ENCODE measurements at regions not wholly inside any gene's neighbourhood (a gene's known extent, or its start where the extent isn't known, plus 50 kb on each side); places are given as distances from the start of the nearest gene placed in this dataset.
"Not testable (repeated sequence)": the region's sequence is repeated elsewhere in the genome, so short reads cannot be mapped to it uniquely, and the experiment has no call there.

DNA sequence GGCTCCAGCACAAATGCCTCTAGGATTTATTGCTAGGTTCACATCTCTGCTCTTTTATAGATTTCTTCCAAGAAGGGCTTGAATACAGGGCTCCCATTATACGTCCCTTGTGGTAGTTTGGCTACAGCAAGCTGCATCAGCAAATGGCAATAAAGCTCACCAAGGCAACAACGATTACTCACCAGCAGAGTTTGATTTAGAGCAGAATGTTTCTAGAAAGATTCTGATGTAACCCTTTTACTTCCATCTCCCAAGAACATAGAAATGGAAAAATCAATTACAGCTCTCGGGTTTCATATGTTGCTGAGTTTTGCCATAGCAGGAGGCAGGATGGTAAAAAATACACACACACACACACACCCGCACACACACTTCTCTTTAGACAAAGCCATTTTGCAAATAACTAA lies 124.2 kb upstream of the TNPO1 start:
- DNase-seq, result no peak

DNA sequence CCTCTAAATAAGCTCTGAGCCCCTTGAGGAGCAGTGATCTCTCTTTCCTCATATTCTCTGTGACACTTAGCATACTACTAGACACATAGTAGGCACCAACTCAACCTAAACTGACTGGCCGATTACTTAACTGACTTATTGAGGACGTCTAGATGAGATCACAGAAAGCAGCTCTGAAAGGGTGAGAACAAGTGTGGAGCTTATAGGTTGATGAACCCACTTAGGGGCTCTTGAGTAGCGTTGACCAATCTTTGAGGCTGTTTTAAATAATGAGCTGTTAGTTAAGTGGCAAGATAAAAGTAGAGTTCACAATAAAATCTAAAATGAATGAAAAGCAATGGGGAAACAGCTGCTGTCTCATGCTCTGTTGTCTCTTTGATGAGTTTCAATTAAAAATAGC lies 124.7 kb upstream of the TNPO1 start:
- no peak for DNase-seq

DNA sequence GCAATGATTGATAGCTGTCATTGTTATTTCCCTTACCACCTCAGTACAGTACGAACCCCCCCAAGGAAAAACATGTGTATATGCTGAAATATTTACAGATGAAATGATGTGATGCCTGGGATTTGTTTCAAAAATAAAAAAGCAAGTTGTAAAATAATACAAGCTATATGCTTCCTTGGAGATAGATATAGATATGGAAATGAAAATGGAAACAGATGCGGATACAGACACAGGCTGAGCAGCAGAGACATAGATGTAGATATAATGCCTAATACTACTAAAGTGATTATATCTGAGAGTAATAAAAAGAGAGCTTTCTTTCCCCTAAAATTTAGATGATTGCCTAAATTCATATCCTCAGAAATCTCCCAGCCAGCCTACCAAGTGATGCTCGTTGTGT lies 127.5 kb upstream of the TNPO1 start:
- no peak for DNase-seq

DNA sequence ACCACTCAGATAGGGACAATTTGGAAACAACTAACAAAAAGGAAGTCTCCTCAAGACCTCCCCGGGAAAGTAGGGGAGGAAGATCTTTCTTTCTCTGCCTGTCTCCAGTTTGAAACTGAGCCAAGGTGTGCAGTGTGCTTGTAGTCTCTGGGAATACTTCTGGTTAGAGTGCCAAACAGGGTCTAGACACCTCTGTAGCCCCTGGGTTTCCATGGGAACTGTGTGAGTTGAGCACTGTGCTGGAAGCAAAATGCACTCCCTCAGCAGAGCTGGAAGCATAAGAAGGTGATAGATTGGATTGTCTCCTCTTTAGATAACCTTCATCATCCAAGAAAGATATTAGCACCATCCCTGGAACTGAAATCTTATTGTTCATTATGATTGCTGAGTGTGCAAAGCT lies 129.2 kb upstream of the TNPO1 start:
- no peak for DNase-seq

DNA sequence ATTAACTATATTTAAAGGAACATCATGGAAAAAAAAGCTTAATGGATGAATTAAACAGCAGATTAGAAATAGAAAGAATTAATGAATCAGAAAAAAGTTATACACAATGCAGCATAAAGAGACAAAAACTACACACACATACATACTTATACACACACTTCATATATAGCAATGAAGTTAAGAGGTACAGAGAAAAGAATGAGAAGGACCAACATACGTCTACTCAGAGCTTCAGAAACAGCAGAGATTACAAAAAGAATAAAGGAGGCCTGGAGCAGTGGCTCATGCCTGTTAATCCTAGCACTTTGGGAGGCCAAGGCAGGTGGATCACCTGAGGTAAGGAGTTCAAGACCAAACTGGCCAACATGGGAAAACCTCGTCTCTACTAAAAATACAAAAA lies 133.9 kb upstream of the TNPO1 start:
- DNase-seq, result no peak

DNA sequence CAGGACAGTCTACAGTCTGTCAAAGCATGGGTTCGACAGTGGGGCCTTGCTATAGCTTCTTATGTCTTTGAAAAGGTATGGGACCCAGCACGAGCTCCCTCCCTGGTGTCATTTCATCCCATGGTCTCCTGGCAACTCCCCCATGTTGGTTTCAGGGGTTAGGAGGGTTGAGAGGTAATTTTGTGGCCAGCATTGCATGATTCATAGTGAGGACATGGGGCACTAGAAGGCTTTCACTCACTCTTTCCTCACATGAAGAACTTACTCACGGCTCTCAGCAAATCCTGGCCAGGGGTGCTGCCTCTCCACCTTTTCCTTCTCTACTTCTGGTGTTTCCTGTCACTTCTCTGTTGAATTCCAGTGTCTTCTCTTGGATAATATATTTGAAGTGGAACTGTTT lies 134.7 kb upstream of the TNPO1 start:
- no peak for DNase-seq

DNA sequence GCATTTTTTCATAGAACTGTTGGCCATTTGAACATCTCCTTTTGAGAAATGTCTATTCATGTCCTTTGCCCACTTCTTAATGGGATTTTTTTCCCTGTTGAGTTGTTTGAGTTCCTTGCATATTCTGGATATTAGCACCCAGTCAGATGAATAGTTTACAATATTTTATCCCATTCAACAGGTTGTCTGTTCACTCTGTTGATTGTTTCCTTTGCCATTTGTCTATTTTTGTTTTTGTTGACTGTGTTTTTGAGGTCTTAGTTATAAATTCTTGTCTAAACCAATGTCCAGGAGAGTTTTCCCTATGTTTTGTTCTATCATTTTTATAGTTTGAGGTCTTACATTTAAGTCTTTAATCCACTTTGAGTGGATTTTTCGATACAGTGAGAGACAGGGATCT lies 139.0 kb upstream of the TNPO1 start:
- DNase-seq, result no peak

DNA sequence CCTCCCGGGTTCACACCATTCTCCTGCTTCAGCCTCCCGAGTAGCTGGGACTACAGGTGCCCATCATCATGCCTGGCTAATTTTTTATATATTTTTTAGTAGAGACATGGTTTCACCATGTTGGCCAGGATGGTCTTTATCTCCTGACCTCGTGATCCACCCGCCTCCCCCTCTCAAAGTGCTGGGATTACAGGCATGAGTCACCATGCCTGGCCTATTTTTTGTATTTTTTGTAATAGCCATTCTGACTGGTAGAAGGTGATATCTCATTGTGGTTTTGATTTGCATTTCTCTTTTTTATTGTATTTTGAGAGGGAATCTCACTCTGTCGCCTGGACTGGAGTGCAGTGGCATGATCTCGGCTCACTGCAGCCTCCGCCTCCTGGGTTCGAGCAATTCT lies 139.6 kb upstream of the TNPO1 start:
- not testable (repeated sequence) for DNase-seq

DNA sequence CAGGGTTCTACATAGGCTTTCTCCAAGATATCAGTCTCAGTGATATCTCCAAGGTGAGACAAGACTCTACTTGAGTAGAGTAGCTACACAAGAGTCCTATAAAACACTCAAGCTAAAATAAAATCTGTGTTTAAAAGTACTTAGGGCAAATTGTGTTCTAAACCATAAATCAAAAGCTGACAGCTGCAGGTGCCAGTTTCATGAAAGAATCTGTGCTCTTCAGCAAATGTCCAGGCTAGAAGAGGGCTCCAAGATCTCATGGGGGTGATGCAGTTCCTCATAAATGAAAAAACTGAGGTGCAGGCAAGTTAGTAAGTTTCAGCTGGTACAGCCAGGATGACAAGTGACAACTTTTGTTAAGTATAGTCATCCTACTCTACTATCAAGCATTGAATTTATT lies 142.8 kb upstream of the TNPO1 start:
- DNase-seq, result no peak

DNA sequence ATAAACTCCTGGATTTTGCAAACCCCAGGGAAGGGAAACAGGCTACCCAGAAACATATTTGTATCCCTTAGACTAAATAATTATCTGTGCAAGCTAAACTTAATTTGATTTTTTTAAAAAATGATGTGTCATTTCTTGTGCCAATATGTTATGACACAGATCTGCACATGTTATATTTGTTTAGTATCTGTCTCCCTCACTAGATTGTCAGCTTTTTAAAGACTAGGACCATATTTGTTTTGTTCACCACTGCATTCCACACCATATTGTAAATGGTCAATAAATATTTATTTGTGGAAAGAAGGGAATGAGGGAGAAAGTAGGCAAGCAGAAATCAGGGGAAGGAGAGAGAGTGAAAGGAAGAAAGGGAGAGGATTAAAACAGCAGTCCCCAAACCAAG lies 143.3 kb upstream of the TNPO1 start:
- DNase-seq, result no peak

DNA sequence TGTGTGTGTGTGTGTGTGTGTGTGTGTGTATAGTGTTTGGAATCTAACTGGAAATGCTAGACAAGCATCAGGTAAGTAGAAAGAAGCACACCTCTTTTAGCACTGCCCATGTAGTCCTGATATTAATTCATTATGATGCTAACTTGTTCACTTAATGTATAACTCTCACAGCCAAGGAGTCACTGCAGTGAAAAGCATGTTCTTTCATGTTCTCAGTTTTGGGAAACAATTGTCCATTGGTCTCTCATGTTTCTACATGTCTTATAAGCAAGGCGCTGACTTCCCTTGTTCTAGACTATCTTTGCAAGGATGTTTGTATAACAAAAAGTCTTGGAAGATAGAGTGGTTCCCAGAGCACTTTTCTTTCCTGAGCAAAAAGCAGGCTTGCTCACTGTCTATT lies 148.8 kb upstream of the TNPO1 start:
- DNase-seq, result no peak

DNA sequence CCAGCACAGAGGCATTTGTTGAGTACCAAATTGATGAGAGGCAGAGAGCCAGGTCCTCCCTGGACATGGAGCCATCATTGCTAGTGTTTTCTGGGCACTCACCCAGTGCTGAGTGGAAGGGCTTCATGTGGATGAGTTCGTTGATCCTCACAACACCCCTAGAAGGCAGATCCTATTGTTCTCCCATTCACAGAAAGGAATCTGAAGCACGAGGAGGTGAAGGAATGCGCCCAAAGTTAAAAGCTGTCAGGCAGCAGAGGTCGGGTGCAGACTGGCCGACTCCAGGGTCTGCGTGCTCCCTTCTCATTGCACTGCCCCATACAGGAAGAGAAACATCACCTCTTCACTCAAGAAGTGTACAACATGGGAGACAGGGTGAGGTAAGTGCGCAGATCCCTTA lies 153.5 kb upstream of the TNPO1 start:
- DNase-seq, result no peak

DNA sequence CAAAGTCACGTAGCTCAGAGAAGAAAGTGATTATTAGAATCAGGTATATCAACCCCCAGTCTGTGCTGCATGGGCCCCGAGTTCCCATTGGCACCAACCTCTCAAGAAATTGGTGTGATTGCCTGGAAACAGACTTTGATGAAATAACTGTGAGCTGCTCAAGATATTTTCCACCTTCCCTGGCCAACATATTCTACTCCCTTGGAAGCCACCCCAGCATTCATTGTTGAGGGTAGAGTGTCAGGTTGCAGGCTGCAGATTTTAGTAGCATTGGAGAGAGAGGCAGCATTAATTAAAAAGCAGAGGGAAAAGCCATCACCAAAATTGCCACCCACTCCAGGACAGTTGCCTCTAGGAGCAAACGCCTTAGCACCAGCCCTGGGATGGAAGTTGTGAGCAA lies 154.2 kb upstream of the TNPO1 start:
- DNase-seq, result no peak

DNA sequence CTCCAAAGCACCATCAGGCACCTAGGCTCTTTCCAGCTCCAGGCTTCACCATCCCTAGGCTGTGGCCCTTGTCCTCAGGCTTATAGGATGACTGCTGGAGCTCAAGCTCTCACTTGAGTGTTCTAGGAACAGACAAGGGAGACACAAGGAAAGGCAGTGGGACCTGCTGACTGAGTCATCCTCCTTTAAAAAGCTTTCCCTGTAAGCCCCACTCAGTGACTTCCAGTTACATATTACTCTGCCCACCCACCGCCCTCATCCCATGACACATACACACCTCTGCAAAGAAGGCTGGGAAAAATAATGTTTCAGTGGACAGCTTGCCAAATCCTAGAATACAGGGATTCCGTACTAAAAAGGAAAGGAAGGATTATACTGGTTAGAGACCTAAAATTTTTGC lies 154.2 kb upstream of the ZNF366 start:
- no peak for DNase-seq

DNA sequence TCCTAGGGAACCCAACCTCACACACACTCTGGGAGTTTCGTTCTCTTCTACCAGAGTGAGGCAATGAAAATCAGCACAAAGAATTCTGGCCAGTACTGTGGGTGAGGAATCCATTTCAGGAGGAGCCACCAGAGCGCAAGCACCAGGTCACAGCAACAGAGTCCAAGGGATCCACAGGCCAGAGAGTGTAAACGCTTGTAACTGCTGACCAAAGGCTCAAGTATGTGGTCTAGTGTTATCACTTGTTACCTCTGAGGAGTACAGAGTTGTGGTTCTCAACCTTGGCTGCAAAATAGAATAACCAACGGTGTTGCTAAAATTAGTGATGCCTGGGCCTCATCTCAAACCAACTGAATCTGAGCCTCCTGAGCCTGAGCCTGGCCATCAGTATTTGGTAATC lies 152.5 kb upstream of the ZNF366 start:
- no peak for DNase-seq

DNA sequence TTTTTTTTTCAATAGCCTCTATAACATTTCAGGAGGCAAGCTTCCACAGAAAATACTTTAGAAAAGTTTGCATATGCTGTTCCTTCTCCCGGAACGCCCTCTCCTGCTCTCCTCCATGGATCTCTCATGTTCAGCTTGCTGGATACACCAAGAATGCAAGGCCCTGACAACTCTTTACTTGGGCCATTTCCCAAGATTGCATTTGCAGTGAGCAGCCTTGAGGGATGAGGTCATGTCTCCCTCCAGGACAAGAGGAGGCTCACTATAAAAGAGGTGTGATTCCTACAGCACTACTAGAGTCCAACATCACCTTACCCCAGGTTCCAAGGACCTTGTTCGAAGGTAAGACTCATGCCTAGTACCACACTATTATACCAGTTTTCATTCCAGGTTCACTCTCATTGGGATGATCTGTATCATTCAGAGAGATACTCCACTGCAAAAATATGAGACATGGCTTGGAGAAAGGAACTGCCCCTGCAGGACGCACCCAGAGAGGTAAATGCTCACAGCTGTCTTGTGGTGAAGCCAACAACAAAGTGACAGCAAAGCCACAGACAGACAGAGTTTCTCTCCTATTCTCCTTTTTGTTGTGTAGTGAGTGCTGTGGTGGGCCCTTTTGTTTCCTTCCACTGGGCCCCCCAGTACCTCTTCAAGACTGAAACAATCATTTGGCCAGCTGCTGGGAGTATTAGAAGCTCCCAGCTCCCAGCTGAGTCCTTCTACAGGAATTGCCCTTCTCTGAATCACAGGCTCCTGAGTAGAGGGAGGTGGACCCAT lies 151.7 kb upstream of the ZNF366 start:
- DNase-seq, result no peak

DNA sequence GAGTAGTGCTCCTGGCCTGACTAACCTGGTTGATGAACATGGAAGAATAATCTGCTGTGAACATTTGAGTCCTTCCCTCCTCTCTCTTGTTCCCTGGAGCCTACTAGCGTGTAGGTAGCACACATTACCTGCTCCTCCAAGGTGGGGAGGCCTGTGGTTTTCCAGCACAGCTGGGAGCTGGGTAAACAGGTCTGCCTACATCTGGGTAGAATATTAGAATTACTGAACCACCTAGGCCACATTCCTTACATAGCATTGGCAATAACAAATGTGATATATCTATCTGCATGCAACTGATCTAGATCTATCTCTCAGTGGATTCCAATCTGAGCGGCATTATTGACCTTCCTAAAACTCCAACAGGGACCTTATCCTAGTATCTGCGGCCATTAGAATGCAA lies 151.0 kb upstream of the ZNF366 start:
- DNase-seq, result no peak

DNA sequence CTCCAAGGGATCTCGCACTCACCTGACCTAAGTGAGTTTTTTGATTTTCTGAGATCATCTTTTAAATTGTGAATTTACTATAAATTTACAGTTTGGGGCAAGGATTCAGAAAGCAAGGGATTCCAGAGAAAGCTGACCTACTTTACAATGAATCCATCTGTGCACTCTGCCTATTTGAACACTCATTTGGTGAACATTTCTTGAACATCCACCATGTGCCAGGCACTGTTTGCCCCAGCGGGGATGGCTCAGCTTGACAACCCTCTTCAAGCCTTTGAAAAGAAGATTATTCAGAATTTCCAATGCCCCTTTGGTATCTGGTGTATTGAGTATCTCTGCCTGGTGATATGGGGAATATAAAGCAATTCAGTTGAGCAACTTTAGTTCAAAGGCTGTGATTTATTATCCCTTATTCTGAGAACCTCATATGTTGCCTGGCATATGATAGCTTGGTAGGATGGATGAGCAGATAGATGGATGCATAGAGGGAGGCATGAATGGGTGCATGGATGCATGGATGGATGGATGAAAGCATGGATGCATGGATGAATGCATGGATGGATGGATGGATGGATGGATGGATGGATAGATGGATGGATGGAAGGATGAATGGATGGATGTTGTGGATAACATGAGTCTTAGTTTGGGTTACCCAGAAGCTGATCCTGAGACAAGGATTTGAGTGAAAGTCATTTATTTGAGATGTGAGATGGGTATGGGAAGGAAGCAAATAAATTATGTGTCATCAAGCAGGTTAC lies 149.7 kb upstream of the ZNF366 start:
- no peak for DNase-seq

DNA sequence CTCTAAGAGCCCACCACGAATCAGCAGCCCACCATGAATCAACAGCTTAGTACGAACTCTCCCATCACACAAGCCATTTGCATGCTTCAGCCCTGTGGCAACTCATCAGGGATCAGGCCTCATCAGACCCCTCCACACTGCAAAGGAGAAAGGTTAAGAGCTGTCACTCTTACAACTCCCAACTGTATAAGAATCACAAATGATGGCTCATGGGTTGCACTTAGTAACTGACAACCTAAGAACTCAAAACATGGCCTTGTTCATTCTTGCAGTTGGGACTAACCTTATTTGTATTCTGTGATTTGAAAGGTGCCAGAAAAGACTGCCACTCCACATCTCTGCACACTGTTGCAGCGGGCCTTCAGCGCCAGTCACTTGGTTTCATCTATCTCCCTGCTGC lies 149.1 kb upstream of the ZNF366 start:
- DNase-seq, result no peak

DNA sequence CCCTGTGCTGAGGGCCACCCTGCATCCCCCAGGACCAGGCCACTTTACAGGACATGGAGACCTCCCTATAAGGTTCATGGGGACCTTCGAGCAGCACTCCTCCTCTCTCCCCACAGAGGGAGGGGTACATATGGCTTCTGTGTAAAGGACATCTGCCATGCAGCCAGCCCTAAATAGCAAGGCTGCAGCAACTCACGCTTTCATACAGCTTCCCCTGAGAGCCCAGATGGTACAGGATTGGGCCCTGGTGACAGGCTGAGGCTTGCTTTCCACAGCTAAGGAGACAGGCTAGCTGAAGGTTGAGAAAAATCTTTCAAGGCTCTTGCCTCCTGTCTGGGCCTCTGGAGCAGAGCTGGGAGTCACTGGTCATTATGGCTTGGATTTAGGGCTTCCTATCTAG lies 147.0 kb upstream of the ZNF366 start:
- DNase-seq, result no peak

DNA sequence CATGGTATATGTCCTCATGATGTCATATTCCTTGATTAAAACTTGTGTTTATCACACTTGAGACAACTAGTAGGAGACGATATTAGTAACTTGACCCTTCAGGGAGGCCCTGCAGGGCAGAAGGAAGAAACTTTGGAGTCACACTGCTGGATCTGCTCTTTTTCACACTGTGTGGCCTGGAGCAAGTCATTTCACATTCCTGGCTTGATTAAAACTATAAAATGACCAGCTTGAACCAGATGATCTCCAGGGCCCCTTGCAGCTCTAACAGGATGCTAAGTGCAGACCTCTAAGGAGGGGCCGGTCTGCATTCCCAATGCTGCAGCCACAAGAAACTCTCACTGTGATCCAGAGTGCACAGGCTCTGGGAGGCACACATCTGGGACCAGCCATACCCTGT lies 146.4 kb upstream of the ZNF366 start:
- DNase-seq, result no peak

DNA sequence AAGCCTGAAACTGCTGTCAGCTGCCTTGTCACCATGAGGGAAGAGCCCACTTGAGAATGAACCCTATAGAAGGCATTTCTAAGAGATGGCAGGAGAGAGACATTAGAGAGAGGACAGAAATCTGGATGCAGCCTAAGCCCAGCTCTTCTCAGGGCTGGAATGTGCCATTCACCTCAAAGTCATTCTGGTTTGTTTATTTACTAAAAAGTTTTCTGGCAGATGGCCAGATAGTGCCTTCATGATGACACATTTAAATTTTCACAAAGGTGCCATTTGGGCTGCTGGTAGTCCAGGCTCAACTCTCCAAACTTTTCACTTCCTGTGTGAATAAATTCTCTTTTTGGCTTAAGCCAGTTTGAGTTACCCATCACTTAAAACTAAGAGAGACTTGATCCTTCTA lies 144.6 kb upstream of the ZNF366 start:
- no peak for DNase-seq

DNA sequence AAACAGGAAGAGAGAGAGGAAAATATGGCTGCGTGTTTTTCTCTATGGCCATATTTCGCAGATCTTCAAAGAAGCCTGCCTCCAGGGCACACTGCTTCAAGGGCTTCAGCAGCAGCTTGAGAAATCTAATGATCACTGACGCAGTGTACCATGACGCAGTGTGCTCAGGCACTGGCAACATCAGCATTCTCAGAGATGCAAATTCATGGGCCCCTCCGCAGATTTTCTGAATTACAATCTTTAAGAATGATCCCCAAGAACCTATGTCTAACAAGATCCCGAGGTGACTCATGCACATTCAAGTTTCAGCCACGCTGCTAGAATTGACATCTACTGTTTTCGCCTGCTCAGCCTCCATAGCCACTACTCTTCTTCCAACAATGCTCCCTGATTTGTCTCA lies 143.9 kb upstream of the ZNF366 start:
- no peak for DNase-seq

DNA sequence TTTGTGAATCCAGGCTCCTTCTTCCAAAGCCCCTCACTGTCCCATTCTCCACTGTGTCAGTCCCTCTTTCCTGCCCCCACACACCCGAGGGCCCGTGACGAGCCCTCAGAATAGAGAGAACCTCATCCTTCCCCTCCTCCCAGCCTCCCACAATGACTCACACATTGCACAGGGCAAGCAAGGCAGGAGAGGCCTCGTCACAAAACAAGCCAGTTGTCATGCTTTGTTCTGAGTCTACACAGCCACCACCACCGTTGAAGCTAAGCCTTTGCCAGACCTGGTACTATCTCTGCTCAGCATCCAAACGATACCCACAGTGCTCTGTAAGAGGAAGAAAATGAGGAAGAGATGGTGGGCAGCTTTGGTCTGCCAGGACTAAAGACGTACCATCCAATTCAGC lies 142.2 kb upstream of the ZNF366 start:
- no peak for DNase-seq

DNA sequence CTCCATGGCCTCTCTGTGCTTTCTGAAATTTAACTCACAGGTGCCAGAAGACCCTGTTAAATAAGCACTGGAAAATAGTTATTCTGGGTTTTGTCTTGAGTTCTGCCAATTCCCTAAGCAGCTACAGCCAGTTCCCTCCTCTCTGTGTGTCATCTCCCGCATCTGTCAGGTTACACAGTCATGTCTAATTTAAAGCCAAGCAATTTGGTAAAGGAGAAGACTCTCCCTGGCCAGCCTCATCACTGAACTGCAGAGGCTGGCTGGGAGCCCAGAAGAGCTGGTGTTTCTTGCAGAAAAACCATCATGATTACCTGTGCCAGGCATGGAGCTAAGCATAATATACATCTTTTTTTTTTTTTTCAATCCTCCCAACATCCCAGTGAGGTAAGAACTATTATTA lies 141.3 kb upstream of the ZNF366 start:
- no peak for DNase-seq

Data from stimulated activated naive CD4-positive, alpha-beta T cell treated with Interleukin-2 at 50 U/mL for 16 hours (primary cell).